ENCODE measurements at regions not wholly inside any gene's neighbourhood (a gene's known extent, or its start where the extent isn't known, plus 50 kb on each side); places are given as distances from the start of the nearest gene placed in this dataset.

GRCh38 chr5:89353837-89354551 lies 471.0 kb upstream of the MEF2C start:
- TF ChIP-seq CTCF (IDR thresholded peaks at IDR 0.05; ENCODE audit: control insufficient read depth, insufficient read depth, low read depth, low read length, missing control alignments): no peak
- no peak overlapping the region for H3K4me3 ChIP-seq (ENCODE audit: control insufficient read depth, low read depth, low read length)
- no peak for DNase-seq (ENCODE audit: low read depth)

GRCh38 chr5:89351975-89352374 lies 469.0 kb upstream of the MEF2C start:
- no peak for DNase-seq (ENCODE audit: low read depth)
- H3K4me3 ChIP-seq (ENCODE audit: control insufficient read depth, low read depth, low read length): no peak overlapping the region
- no peak for TF ChIP-seq CTCF (IDR thresholded peaks at IDR 0.05; ENCODE audit: control insufficient read depth, insufficient read depth, low read depth, low read length, missing control alignments)

DNA sequence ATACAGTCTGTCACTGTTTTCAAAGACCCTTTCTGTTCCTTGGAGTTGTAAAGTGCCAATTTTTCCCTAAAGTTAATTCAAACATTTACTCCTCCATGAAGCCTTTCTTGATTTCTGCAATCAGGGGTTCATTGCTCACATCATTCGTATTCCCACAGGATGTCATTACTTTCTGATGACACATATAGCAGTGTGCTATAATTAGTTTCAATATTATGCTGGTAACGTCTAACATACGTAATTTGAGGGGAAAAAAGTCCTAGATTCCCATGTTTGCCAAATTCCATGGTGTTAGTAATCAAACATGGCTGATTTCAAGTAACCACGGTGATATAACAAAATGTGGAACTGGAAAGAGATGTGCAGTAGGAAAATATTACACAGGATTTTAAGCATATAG lies 468.2 kb upstream of the MEF2C start:
- TF ChIP-seq CTCF (IDR thresholded peaks at IDR 0.05; ENCODE audit: control insufficient read depth, insufficient read depth, low read depth, low read length, missing control alignments): no peak
- H3K4me3 ChIP-seq (ENCODE audit: control insufficient read depth, low read depth, low read length): no peak overlapping the region
- peak; percentile 16 for DNase-seq (ENCODE audit: low read depth)

GRCh38 chr5:89350684-89351083 lies 467.7 kb upstream of the MEF2C start:
- no peak overlapping the region for H3K4me3 ChIP-seq (ENCODE audit: control insufficient read depth, low read depth, low read length)
- no peak for DNase-seq (ENCODE audit: low read depth)
- no peak for TF ChIP-seq CTCF (IDR thresholded peaks at IDR 0.05; ENCODE audit: control insufficient read depth, insufficient read depth, low read depth, low read length, missing control alignments)

- no peak for TF ChIP-seq CTCF (IDR thresholded peaks at IDR 0.05; ENCODE audit: control insufficient read depth, insufficient read depth, low read depth, low read length, missing control alignments)
- no peak for DNase-seq (ENCODE audit: low read depth)
Measured at GRCh38 chr5:89349246-89349980, 466.4 kb upstream of the MEF2C start.

DNA sequence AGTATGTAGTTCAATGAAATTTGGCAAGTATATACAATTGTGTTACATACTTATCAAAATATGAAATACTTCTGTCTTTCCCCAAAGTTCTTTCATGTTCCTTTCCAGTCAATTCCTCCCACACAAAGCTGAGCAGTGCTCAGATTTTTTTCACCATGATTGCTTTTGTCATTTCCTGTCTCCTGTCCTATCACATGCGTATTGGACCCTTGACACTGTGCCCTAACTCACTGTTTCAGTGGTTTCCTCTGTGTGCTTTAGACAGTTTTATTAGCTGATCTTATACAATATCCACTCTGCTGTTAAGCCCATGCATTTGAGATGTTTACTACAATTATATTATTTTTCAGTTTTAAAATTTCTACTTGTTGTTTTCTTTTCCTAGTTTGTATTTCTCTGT lies 463.6 kb upstream of the MEF2C start:
- no peak for TF ChIP-seq CTCF (IDR thresholded peaks at IDR 0.05; ENCODE audit: control insufficient read depth, insufficient read depth, low read depth, low read length, missing control alignments)
- no peak overlapping the region for H3K4me3 ChIP-seq (ENCODE audit: control insufficient read depth, low read depth, low read length)
- DNase-seq (ENCODE audit: low read depth): no peak

More at GRCh38 chr5:89349246-89349980, 466.4 kb upstream of the MEF2C start:
- no peak overlapping the region for H3K4me3 ChIP-seq (ENCODE audit: control insufficient read depth, low read depth, low read length)

Measured in AG09309 (cell line).